ENCODE measurements at regions not wholly inside any gene's neighbourhood (a gene's known extent, or its start where the extent isn't known, plus 50 kb on each side); places are given as distances from the start of the nearest gene placed in this dataset.

DNA sequence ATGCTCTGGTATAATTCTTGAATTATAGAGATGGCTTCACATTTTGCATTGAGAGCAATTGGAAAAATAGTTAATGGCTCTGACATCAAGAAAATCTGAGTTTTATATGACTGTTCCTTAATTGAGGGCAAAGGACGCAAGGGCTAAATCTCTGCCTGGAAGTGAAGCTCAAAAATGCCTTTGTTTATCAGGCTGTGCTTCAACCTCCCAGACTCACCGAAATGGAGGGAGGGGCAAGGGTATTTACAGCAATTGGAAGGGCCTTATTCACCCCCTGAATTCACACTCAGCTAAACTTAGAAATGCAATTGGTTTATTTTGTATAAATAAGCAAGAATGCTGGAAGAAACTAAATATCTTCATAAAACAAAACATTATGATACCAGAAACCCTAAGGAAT, 737.2 kb upstream of the MMS22L start:
- TF ChIP-seq, protein P1, sequence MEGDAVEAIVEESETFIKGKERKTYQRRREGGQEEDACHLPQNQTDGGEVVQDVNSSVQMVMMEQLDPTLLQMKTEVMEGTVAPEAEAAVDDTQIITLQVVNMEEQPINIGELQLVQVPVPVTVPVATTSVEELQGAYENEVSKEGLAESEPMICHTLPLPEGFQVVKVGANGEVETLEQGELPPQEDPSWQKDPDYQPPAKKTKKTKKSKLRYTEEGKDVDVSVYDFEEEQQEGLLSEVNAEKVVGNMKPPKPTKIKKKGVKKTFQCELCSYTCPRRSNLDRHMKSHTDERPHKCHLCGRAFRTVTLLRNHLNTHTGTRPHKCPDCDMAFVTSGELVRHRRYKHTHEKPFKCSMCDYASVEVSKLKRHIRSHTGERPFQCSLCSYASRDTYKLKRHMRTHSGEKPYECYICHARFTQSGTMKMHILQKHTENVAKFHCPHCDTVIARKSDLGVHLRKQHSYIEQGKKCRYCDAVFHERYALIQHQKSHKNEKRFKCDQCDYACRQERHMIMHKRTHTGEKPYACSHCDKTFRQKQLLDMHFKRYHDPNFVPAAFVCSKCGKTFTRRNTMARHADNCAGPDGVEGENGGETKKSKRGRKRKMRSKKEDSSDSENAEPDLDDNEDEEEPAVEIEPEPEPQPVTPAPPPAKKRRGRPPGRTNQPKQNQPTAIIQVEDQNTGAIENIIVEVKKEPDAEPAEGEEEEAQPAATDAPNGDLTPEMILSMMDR (conservative IDR thresholded peaks at IDR 0.05; ENCODE audit: low read depth, low read length), result no peak
- TF ChIP-seq EZH2 (IDR thresholded peaks at IDR 0.05; ENCODE audit: borderline replicate concordance, low read depth, low read length, poor library complexity, severe bottlenecking), result no peak
